ENCODE measurements at regions not wholly inside any gene's neighbourhood (a gene's known extent, or its start where the extent isn't known, plus 50 kb on each side); places are given as distances from the start of the nearest gene placed in this dataset.

DNA sequence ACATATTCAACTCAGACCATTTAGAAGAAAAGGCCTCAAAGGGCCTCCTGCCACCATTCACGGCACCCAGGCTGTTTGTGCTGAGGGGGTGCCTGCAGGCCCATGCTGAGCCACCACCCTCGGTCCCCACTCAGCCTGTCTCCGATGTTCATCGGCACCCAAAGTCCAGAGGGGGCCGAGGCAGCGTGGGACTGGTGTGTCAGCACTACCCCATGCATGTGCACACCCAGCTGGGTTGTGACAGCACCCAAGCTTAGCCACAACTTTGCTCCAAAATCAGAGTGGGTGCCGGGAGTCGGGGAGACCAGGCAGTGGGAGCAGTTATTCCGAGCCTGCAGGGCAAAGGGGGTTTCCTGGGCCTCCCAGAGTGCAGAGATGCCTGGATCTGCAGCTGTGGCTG lies 508.5 kb upstream of the ZNF717 start:
- POLR2A ChIA-PET, result no interaction called here
- BruUV-seq (replicated peaks), result no TSS peak

DNA sequence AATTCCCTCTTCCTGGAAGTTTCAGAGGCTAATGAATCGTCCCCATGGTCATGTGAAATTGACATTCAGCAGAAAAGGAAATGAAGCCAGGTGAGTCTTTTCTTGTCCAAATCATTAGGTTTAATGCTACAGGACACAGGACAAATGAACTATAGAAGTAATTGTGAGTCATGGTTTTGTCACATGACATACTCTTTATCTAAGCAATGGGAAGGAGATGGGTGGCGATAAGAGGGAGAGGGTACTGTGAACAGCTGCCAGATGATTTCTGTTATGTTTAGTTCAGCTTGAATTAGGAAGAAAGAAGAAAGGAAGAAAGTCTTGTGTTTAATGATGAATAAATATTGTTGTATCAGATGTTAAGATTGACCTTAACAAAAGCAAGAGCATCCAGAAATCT lies 515.4 kb upstream of the ZNF717 start:
- no peaks in the 10 kb centered on the region for H3K4me1 ChIP-seq (ENCODE audit: insufficient read depth, low read length, poor library complexity, severe bottlenecking)
- no peak overlapping the region for H3K4me3 ChIP-seq (ENCODE audit: low read depth, low read length, poor library complexity, severe bottlenecking)
- H3K27ac ChIP-seq (ENCODE audit: low read depth, low read length, poor library complexity, severe bottlenecking), result no peak overlapping the region
- H3K9me2 ChIP-seq (ENCODE audit: insufficient read depth, low read length), result no peaks in the 10 kb centered on the region
- H3K9me3 ChIP-seq (ENCODE audit: low read length), result no peaks in the 10 kb centered on the region
- POLR2A ChIA-PET, result no interaction called here
- no peaks in the 10 kb centered on the region for H4K20me1 ChIP-seq (ENCODE audit: insufficient read depth, low read length)
- H2AFZ ChIP-seq (ENCODE audit: low read length), result no peak overlapping the region
- no peaks in the 10 kb centered on the region for H3K79me2 ChIP-seq (ENCODE audit: insufficient read depth, low read depth, low read length)
- intact Hi-C loops (cut with micrococcal nuclease; ENCODE audit: unreplicated experiment), result no loop called here
- TF ChIP-seq, protein P1, sequence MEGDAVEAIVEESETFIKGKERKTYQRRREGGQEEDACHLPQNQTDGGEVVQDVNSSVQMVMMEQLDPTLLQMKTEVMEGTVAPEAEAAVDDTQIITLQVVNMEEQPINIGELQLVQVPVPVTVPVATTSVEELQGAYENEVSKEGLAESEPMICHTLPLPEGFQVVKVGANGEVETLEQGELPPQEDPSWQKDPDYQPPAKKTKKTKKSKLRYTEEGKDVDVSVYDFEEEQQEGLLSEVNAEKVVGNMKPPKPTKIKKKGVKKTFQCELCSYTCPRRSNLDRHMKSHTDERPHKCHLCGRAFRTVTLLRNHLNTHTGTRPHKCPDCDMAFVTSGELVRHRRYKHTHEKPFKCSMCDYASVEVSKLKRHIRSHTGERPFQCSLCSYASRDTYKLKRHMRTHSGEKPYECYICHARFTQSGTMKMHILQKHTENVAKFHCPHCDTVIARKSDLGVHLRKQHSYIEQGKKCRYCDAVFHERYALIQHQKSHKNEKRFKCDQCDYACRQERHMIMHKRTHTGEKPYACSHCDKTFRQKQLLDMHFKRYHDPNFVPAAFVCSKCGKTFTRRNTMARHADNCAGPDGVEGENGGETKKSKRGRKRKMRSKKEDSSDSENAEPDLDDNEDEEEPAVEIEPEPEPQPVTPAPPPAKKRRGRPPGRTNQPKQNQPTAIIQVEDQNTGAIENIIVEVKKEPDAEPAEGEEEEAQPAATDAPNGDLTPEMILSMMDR (conservative IDR thresholded peaks at IDR 0.05; ENCODE audit: low read length), result no peak
- TF ChIP-seq EZH2phosphoT487 (IDR thresholded peaks at IDR 0.05; ENCODE audit: borderline replicate concordance, low read depth, low read length), result no peak
- BruUV-seq (replicated peaks), result no TSS peak
- DNase-seq (ENCODE audit: low spot score), result no peak
- CTCF ChIA-PET (ENCODE audit: unreplicated experiment), result no interaction called here
- H3K36me3 ChIP-seq (ENCODE audit: insufficient read depth, low read length), result no peaks in the 10 kb centered on the region
- no peak overlapping the region for H3K4me2 ChIP-seq (ENCODE audit: low read length)

More for the DNA sequence above, 508.5 kb upstream of the ZNF717 start:
- Histone ChIP-seq H3K4me3 (ENCODE audit: low read depth, low read length, poor library complexity, severe bottlenecking) (no peak overlapping the region), H3K36me3 (ENCODE audit: insufficient read depth, low read length) (no peaks in the 10 kb centered on the region), H3K9me3 (ENCODE audit: low read length) (no peaks in the 10 kb centered on the region), H3K4me1 (ENCODE audit: insufficient read depth, low read length, poor library complexity, severe bottlenecking) (no peaks in the 10 kb centered on the region), H3K27ac (ENCODE audit: low read depth, low read length, poor library complexity, severe bottlenecking) (no peak overlapping the region), H3K4me2 (ENCODE audit: low read length) (no peak overlapping the region), H2AFZ (ENCODE audit: low read length) (no peak overlapping the region), H4K20me1 (ENCODE audit: insufficient read depth, low read length) (no peaks in the 10 kb centered on the region), H3K9me2 (ENCODE audit: insufficient read depth, low read length) (no peaks in the 10 kb centered on the region), H3K79me2 (ENCODE audit: insufficient read depth, low read depth, low read length) (no peaks in the 10 kb centered on the region)
- no peak for DNase-seq (ENCODE audit: low spot score)
- CTCF ChIA-PET (ENCODE audit: unreplicated experiment), result no interaction called here
- TF ChIP-seq EZH2phosphoT487 (IDR thresholded peaks at IDR 0.05; ENCODE audit: borderline replicate concordance, low read depth, low read length), result no peak
- TF ChIP-seq, protein P1 (conservative IDR thresholded peaks at IDR 0.05; ENCODE audit: low read length), result no peak
- intact Hi-C loops (cut with micrococcal nuclease; ENCODE audit: unreplicated experiment), result no loop called here

- no TSS peak for BruUV-seq (replicated peaks)
- no peak overlapping the region for H3K4me3 ChIP-seq (ENCODE audit: low read depth, low read length, poor library complexity, severe bottlenecking)
- H3K9me2 ChIP-seq (ENCODE audit: insufficient read depth, low read length), result no peaks in the 10 kb centered on the region
- H2AFZ ChIP-seq (ENCODE audit: low read length), result no peak overlapping the region
- no peaks in the 10 kb centered on the region for H3K4me1 ChIP-seq (ENCODE audit: insufficient read depth, low read length, poor library complexity, severe bottlenecking)
- POLR2A ChIA-PET, result interaction anchor here (1.5 kb wide), 1 partner anchor 10 kb away, joined by 7 read pairs; no protein-coding TSS in a partner anchor
- TF ChIP-seq, protein P1 (conservative IDR thresholded peaks at IDR 0.05; ENCODE audit: low read length), result no peak
- no peak for TF ChIP-seq EZH2phosphoT487 (IDR thresholded peaks at IDR 0.05; ENCODE audit: borderline replicate concordance, low read depth, low read length)
- intact Hi-C loops (cut with micrococcal nuclease; ENCODE audit: unreplicated experiment), result no loop called here
- H3K36me3 ChIP-seq (ENCODE audit: insufficient read depth, low read length), result no peaks in the 10 kb centered on the region
- H3K27ac ChIP-seq (ENCODE audit: low read depth, low read length, poor library complexity, severe bottlenecking), result no peak overlapping the region
- no peak overlapping the region for H3K4me2 ChIP-seq (ENCODE audit: low read length)
- no peaks in the 10 kb centered on the region for H4K20me1 ChIP-seq (ENCODE audit: insufficient read depth, low read length)
- no peaks in the 10 kb centered on the region for H3K9me3 ChIP-seq (ENCODE audit: low read length)
- DNase-seq (ENCODE audit: low spot score), result no peak
- no peaks in the 10 kb centered on the region for H3K79me2 ChIP-seq (ENCODE audit: insufficient read depth, low read depth, low read length)
- CTCF ChIA-PET (ENCODE audit: unreplicated experiment), result no interaction called here
These were observed 522.2 kb upstream of the ZNF717 start for GRCh38 chr3:76307556-76307955.
